NCI-H2081 (cell line): ENCODE measurements at regions not wholly inside any gene's neighbourhood (a gene's known extent, or its start where the extent isn't known, plus 50 kb on each side); places are given as distances from the start of the nearest gene placed in this dataset.

Experiments
- DNase-seq, 2 experiments: peaks; one replicate each; lab custom pipeline; 2025; lab: John Stamatoyannopoulos, UW

DNA sequence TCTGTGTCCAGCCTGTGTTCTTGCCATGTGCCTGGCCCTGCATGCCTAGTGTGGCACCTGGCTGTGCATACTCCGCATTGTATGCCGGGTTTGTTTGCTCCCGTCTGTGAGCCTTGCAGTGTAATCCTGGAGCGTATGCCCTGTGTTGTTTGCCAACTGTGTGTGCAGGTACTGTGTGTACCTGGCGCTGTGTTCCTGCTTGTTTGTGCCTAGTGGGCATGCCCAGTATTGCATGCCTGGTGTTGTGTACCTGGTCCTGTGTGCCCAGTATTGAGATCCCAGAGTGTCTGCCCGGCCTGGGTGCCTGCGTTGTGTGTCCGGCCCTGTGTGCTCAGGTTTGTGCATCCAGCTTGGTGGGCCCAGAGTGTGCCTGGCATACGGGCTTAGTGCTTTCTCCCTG lies 54.5 kb upstream of the CHRNA7 start:
- peak; percentile 26 to 73 for DNase-seq

DNA sequence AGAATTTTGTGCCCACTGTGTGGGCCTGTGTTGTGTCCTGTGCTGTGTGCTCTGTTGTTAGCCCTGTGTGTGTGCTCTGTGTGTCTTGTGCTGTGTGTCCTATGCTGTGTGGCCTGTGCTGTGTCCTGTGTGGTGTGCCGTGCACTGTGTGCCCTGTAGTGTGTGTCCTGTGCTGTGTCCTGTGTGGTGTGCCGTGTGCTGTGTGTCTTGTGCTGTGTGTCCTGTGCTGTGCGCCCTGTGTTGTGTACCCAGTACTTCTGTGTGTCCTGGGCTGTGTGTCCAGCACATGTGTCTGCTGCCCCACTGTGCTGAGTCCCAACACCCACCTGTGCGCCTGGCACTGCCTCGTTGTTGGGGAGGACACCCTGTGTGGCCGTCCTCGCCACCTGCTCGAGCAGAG lies 53.2 kb upstream of the CHRNA7 start:
- DNase-seq = no peak

DNA sequence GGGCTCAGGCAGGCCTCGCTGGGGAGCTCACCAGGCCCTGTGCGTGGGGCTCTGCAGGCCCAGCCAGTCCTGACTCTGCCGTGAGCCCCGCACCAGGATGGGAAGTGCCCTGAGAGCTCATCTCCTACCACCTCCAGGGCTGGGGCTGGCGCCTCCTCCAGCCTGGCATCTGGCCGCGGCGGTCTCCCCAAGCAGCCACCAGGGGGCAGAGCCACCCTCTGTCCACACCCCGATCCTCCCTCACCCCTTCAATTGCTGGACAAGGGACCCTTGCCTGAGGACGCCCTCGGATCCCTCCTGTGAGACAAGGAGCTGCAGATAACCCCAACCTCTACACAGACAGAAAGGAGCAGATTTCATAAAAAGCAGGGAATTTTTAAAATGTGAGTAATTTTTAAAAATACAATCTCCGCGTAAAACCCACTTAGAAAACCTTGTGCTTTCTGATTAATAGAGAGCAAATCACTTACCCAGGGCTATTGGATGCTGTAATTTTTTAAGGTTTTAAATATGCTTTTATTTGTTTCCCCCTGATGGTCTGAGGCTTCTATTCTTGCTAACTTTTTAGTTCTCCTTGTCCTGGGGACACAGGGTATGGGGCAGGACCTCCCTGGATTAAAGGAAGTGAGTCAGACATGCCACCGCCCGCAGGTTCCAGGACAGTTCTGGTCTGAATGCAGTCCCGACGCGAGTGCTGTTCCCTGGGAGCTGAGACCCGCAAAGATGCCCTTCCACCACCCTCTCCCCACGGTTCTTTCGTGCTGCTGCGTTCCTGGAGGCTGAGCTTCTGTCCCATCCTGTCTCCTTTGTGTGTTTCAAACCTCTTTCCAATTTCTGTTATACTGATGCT lies 52.3 kb upstream of the CHRNA7 start:
- peak; percentile 49 to 55 for DNase-seq
